Motor neuron (in vitro differentiated cells): ENCODE measurements at regions not wholly inside any gene's neighbourhood (a gene's known extent, or its start where the extent isn't known, plus 50 kb on each side); places are given as distances from the start of the nearest gene placed in this dataset.
"Not testable (repeated sequence)": the region's sequence is repeated elsewhere in the genome, so short reads cannot be mapped to it uniquely, and the experiment has no call there.

Experiments
- ATAC-seq, 8 experiments: fragments of 200-7000 bp; cut with Tn5 transposase; replicated peaks in 6 of 8; 2 replicates each; pipeline ENCODE4 v1.8.0; 2021; ENCODE audit warnings: mild to moderate bottlenecking in 8 of 8, moderate library complexity in 8 of 8
- H3K27ac ChIP-seq, 2 donors: fragments of 250-450 bp; sonication (Bioruptor Pico); 2 replicates each; pipeline ENCODE4 v1.9.0; 2021; ENCODE audit warnings: antibody characterized with exemption in 2 of 2, mild to moderate bottlenecking in 2 of 2, moderate library complexity in 1 of 2
- H3K4me1 ChIP-seq, 2 donors: fragments of 250-450 bp; sonication (Bioruptor Pico); replicated peaks in 1 of 2; 2 replicates each; pipeline ENCODE4 v1.6.1; 2021; ENCODE audit warnings: antibody characterized with exemption in 2 of 2, mild to moderate bottlenecking in 2 of 2, moderate library complexity in 1 of 2
- H3K4me3 ChIP-seq, 5 donors: fragments of 250-450 bp; sonication (Bioruptor Pico); 2 replicates each; pipeline ENCODE4 v1.9.0; 2021; ENCODE audit warnings: antibody characterized with exemption in 5 of 5, mild to moderate bottlenecking in 5 of 5, moderate library complexity in 4 of 5
- WGBS, 10 experiments: fragments of 450-650 bp; shearing (Covaris generic); methylation state at CpG; one replicate each; pipeline ENCODE4 v1.0.0; 2022; 5-methylcytosine and 5-hydroxymethylcytosine counted together
- in situ Hi-C, 9 experiments: fragments of 400-800 bp; cut with MboI; loops; one replicate each; pipeline ENCODE4 v1.15.0; 2021; ENCODE audit warnings: low sequenced_read_pairs in 9 of 9, low pct_unique_long_range_greater_than_20kb in 2 of 9; ENCODE audit not compliant: unreplicated experiment in 9 of 9

DNA sequence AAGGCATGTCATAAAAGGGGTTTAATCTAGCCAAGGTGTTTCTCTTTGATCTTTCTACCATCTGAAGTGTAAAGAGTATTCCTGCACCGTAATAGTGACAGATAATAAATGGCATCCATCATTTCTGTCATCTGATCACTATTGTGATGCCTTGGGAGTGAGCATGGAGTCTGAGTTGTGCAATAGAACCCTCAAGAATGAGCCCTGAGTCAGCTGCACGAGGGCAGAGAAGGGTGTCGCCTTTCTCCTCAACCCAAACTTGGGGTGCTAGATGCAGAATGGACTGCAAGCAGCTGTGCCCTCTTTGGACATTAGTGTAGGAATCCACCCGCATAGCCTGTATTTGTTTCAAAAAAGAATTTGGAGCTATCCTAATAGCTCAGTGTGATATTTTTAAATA, 115.2 kb downstream of the ZNF37A start:
- no peaks in the 10 kb centered on the region for H3K4me1 ChIP-seq
- no peak overlapping the region for H3K27ac ChIP-seq
- peak in 2 of 8 experiments; percentile 93 for ATAC-seq
- no peak overlapping the region for H3K4me3 ChIP-seq
- 14 to 100% (median 50%) methylated on average over 1 to 4 of the region's 4 CpGs; no CpG with 5 or more reads in 4 of the 10 experiments for WGBS, 10 experiments
- in situ Hi-C loops, result no loop called here

GRCh38 chr10:38209748-38210147, 115.6 kb downstream of the ZNF37A start:
- in situ Hi-C loops, result not testable (repeated sequence)

DNA sequence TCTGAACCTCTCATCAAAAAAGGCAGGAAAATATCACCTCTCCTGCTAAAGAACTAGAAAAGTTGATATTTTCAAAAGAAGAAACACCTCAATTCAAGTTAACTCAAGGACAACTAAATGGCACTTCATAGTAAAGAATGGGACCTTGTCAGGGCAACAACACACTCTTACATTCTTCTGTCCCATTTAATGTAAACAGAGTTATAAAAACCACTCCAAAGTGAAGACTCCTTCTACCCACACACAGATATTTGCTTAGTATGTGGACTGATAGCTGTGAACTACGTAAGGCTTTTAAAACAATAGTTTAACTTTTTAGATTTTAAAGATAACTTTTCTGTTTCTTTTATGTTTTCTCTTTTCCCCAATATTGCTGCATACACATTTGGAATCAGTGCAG, 118.3 kb downstream of the ZNF37A start:
- Histone ChIP-seq H3K4me3 (no peak overlapping the region), H3K4me1 (no peaks in the 10 kb centered on the region), H3K27ac (no peak overlapping the region)
- in situ Hi-C loops, result no loop called here
- 36 to 91% (median 78%) methylated on average over 1 of the region's 1 CpG; no CpG with 5 or more reads in 2 of the 10 experiments for WGBS, 10 experiments
- ATAC-seq, result no peak

More at GRCh38 chr10:38209748-38210147, 115.6 kb downstream of the ZNF37A start:
- not testable (repeated sequence) for H3K27ac ChIP-seq, H3K4me3 ChIP-seq, H3K4me1 ChIP-seq
- ATAC-seq, result peak in 2 of 8 experiments; percentile 54 to 63

- in situ Hi-C loops, result no loop called here
- Histone ChIP-seq H3K4me1 (no peaks in the 10 kb centered on the region), H3K4me3 (no peak overlapping the region), H3K27ac (no peak overlapping the region)
- 0 to 60% (median 34%) methylated on average over 1 to 2 of the region's 2 CpGs; no CpG with 5 or more reads in 3 of the 10 experiments for WGBS, 10 experiments
- ATAC-seq, result peak in 4 of 8 experiments; percentile 37 to 98 (median 63)
These were observed 132.2 kb downstream of the ZNF37A start for GRCh38 chr10:38226385-38226784.

DNA sequence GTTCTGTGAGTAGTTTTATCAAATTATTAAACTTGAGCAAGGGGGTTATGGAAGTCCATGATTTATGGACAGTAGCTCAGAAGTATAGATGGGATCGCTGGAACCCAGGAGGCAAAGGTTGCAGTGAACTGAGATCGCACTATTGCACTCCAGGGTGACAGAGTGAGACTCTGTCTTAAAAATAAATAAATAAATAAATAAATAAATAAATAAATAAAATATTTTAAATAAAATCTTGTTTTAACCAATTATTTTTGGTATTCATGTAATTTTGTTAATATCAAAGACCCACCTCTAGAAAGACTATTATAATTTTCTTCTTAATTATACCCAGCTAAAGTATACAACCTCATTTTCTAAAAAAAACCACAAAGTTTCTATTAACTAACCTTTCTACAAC, 134.3 kb downstream of the ZNF37A start:
- Histone ChIP-seq H3K4me3 (no peak overlapping the region), H3K27ac (no peak overlapping the region), H3K4me1 (no peaks in the 10 kb centered on the region)
- no peak for ATAC-seq
- in situ Hi-C loops, result no loop called here
- 47 to 92% (median 66%) methylated on average over 1 to 2 of the region's 2 CpGs; no CpG with 5 or more reads in 2 of the 10 experiments for WGBS, 10 experiments

- in situ Hi-C loops, ATAC-seq, H3K4me1 ChIP-seq, H3K4me3 ChIP-seq, H3K27ac ChIP-seq: not testable (repeated sequence)
- WGBS, 10 experiments, result 14 to 62% (median 40%) methylated on average over 1 to 2 of the region's 2 CpGs; no CpG with 5 or more reads in 1 of the 10 experiments
These were observed 144.3 kb downstream of the ZNF37A start for GRCh38 chr10:38238479-38238878.

DNA sequence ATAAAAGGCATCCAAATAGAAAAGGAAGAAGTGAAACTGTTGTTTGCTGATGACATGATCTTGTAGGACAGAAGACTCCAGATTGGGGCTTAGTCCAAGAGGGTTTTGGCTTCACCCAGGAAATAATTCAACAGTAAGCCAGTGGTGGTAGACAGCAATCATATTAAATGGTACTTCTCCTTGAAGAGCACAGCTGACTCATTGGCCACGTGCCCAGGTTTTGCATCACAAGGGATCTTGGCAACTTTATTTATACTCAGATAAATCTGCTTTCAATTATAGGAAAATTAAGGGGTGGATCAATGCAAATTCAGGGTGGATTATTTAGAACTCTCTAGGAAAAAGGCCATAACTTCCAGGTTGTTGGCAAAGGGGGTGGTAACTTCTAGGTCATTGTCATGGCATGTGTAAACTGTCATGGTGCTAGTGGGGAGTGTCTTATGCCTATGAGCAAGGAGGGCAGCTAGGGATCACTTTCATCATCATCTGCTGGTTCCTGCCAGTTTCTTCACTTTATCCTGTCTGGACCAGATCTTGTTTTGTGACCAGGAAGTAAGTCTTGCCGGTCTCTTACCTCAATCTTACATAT, 148.0 kb downstream of the ZNF37A start:
- H3K4me1 ChIP-seq, H3K4me3 ChIP-seq, H3K27ac ChIP-seq, in situ Hi-C loops: not testable (repeated sequence)
- ATAC-seq, result peak in 2 of 8 experiments; percentile 87 to 89
- 0 to 45% (median 8%) methylated on average over 1 to 2 of the region's 2 CpGs; no CpG with 5 or more reads in 5 of the 10 experiments for WGBS, 10 experiments

DNA sequence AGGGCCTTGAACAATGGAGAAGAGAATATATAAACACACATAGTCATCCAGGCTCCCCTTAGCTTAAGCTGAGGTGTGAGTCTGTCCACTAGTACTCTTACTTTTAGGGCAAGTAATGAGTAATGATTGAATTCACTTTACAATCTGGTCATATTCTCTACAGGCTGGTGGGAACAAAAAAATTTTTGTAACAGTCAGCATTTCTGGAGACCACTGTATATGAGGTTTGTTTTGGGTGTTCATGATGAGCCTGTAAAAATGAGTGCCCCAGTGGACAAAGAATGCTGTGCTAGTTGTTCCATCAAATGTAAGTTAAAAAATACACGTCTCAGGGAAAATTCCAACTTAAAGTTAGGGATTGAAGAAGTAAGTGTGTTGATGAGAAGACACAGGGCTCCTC, 154.0 kb downstream of the ZNF37A start:
- H3K4me3 ChIP-seq, H3K27ac ChIP-seq, in situ Hi-C loops, ATAC-seq, H3K4me1 ChIP-seq: not testable (repeated sequence)
- 0% methylated on average over 1 of the region's 1 CpG; no CpG with 5 or more reads in 8 of the 10 experiments for WGBS, 10 experiments

DNA sequence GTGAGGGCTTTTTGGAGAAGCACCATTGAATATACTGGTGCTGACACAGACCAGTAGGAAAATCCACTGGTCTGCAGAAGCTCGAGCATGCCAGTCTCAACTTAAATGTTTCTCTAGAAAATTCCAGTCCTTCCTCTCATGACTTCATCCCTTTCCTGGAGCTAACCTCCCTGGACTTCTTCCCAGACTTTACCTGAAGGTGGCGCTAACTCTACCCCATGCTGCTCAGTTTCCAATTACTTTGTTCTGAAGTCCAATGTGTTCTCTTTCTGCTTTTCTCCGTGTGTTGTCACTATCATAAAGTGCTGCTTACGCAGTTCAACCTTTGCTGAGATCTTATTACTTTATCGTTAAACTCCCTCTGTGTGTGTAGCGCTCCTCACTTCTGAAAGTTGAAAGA, 158.4 kb downstream of the ZNF37A start:
- H3K4me1 ChIP-seq, in situ Hi-C loops, H3K4me3 ChIP-seq, H3K27ac ChIP-seq: not testable (repeated sequence)
- ATAC-seq, result peak in 3 of 8 experiments; percentile 79 to 96 (median 88)
- no CpG with 5 or more reads among the region's 6 CpGs for WGBS, 10 experiments

DNA sequence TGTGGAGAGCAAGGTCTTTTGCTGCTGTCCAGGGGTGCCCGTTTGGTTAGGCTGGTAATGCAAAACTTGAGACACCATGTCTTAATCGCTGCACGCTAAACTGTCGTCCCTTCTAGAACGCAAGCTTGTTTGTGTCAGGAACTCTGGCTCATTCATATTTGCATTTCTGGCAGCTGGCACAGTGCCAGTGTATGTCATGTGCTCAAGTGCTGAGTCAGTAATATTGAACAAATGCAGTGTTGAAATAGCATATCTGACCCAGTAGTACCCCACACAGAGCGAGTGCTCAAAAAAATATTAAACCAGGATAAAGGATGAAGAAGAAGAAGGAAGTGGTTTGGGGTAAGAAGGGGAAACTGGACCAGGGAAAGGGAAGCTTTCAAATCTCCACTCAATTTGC, 173.4 kb downstream of the ZNF37A start:
- H3K4me1 ChIP-seq, H3K4me3 ChIP-seq, in situ Hi-C loops, H3K27ac ChIP-seq: not testable (repeated sequence)
- ATAC-seq, result peak in 2 of 8 experiments; percentile 68 to 90
- WGBS, 10 experiments, result 0 to 71% (median 47%) methylated on average over 1 to 6 of the region's 6 CpGs; no CpG with 5 or more reads in 2 of the 10 experiments

GRCh38 chr10:38271031-38271430, 176.9 kb downstream of the ZNF37A start:
- H3K27ac ChIP-seq, ATAC-seq, H3K4me3 ChIP-seq, H3K4me1 ChIP-seq, in situ Hi-C loops: not testable (repeated sequence)
- 0 to 67% (median 40%) methylated on average over 1 to 3 of the region's 3 CpGs; no CpG with 5 or more reads in 1 of the 10 experiments for WGBS, 10 experiments

DNA sequence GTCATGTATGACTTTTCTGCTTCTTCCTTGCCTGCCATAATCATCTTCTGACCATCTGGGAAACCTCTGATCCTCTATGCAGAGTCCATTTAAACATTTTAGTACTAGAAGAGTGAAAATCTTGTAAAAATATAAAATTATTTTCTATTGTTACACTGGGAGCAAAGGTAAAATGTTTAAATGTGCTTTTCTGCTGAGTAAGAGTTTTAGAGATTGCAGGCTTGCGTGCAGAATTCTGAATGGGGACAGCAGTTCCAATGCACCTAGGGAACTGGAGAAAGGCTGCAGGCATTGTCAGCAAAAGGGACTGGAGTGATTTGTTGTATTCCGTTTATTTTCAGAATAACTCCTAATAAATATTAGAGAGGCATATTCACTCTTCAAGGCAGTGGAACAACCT, 180.7 kb downstream of the ZNF37A start:
- 36 to 100% (median 60%) methylated on average over 1 to 2 of the region's 2 CpGs; no CpG with 5 or more reads in 7 of the 10 experiments for WGBS, 10 experiments
- H3K27ac ChIP-seq, in situ Hi-C loops, ATAC-seq, H3K4me1 ChIP-seq, H3K4me3 ChIP-seq: not testable (repeated sequence)

GRCh38 chr10:38292560-38292959, 198.4 kb downstream of the ZNF37A start:
- no CpG with 5 or more reads among the region's 2 CpGs for WGBS, 10 experiments
- ATAC-seq, H3K4me3 ChIP-seq, in situ Hi-C loops, H3K27ac ChIP-seq, H3K4me1 ChIP-seq: not testable (repeated sequence)

DNA sequence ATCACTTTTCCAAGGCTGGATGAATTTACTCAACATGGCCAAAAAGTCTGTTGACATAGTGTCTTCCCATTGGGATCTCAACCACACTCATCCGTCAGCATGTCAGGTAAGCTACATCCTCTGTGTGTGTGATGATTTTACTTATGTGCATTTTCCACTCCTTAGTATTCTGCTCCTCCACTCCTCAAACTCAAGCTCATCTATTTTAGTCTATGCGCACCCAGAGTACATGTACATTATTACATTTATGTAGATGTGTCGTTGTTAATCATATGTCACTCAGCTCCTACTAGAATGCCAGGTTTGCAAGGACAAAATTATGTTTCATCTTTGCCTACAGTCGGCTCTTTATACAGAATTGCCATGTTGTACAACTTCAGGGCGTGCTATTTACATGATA, 216.0 kb downstream of the ZNF37A start:
- peak in 4 of 8 experiments; percentile 45 to 82 (median 76) for ATAC-seq
- in situ Hi-C loops, result not testable (repeated sequence)

More for the DNA sequence above, 216.0 kb downstream of the ZNF37A start:
- H3K4me3 ChIP-seq, H3K4me1 ChIP-seq, H3K27ac ChIP-seq: not testable (repeated sequence)
- 26 to 83% methylated on average over 2 to 3 of the region's 5 CpGs; no CpG with 5 or more reads in 8 of the 10 experiments for WGBS, 10 experiments
